SHP77 treated with DMSO at 0.1 percent for 48 hours (cell line): ENCODE measurements at regions not wholly inside any gene's neighbourhood (a gene's known extent, or its start where the extent isn't known, plus 50 kb on each side); places are given as distances from the start of the nearest gene placed in this dataset.

Experiments
- DNase-seq: peaks from one replicate; lab custom pipeline; 2025; lab: John Stamatoyannopoulos, UW

GRCh38 chr15:31151301-31152233 lies 50.0 kb upstream of the TRPM1 start:
- no peak for DNase-seq

- DNase-seq, result no peak
Observed at GRCh38 chr15:31153531-31153930, 52.0 kb upstream of the TRPM1 start.

- DNase-seq, result no peak
Observed at GRCh38 chr15:31155151-31155550, 53.6 kb upstream of the TRPM1 start.

GRCh38 chr15:31156226-31156625 lies 54.7 kb upstream of the TRPM1 start:
- no peak for DNase-seq

GRCh38 chr15:31156808-31157207 lies 55.3 kb upstream of the TRPM1 start:
- no peak for DNase-seq

GRCh38 chr15:31157644-31158069 lies 56.1 kb upstream of the TRPM1 start:
- DNase-seq, result peak; percentile 43

GRCh38 chr15:31158858-31159569 lies 57.5 kb upstream of the TRPM1 start:
- no peak for DNase-seq

GRCh38 chr15:31159837-31160236 lies 58.3 kb upstream of the TRPM1 start:
- DNase-seq, result no peak

GRCh38 chr15:31160297-31160696 lies 58.8 kb upstream of the TRPM1 start:
- no peak for DNase-seq

- DNase-seq, result no peak
Observed at GRCh38 chr15:31160740-31161495, 59.4 kb upstream of the TRPM1 start.

GRCh38 chr15:31161951-31162350 lies 60.4 kb upstream of the TRPM1 start:
- DNase-seq, result no peak

GRCh38 chr15:31162721-31163510 lies 61.4 kb upstream of the TRPM1 start:
- no peak for DNase-seq

- DNase-seq, result no peak
Observed at GRCh38 chr15:31163769-31164572, 62.4 kb upstream of the TRPM1 start.

GRCh38 chr15:31164573-31164912 lies 63.0 kb upstream of the TRPM1 start:
- DNase-seq, result no peak

- no peak for DNase-seq
Observed at GRCh38 chr15:31169558-31169957, 68.0 kb upstream of the TRPM1 start.

- DNase-seq, result no peak
Observed at GRCh38 chr15:31171731-31172130, 70.2 kb upstream of the TRPM1 start.

GRCh38 chr15:31172606-31173005 lies 71.1 kb upstream of the TRPM1 start:
- no peak for DNase-seq

- DNase-seq, result no peak
Observed at GRCh38 chr15:31173790-31174450, 72.4 kb upstream of the TRPM1 start.

GRCh38 chr15:31175484-31175883 lies 74.0 kb upstream of the TRPM1 start:
- no peak for DNase-seq

GRCh38 chr15:31177951-31178350 lies 76.4 kb upstream of the TRPM1 start:
- DNase-seq, result no peak
